Osteocyte (in vitro differentiated cells): ENCODE measurements at regions not wholly inside any gene's neighbourhood (a gene's known extent, or its start where the extent isn't known, plus 50 kb on each side); places are given as distances from the start of the nearest gene placed in this dataset.
A peak's percentile ranks its signal among the peaks of the same experiment; 100 is the strongest.

Experiments
- DNase-seq: peaks from one replicate; pipeline ENCODE4 v3.0.0; 2021; ENCODE audit warnings: mixed read lengths; ENCODE audit not compliant: unreplicated experiment; ENCODE audit errors: extremely low spot score
- H3K27ac Mint-ChIP-seq: one replicate; pipeline ENCODE4 v1.8.0; 2021; ENCODE audit warnings: mild to moderate bottlenecking, mixed read lengths; ENCODE audit not compliant: unreplicated experiment
- H3K27me3 Mint-ChIP-seq: one replicate; pipeline ENCODE4 v1.8.0; 2021; ENCODE audit warnings: mixed read lengths; ENCODE audit not compliant: unreplicated experiment
- H3K36me3 Mint-ChIP-seq: one replicate; pipeline ENCODE4 v1.8.0; 2021; ENCODE audit warnings: mixed read lengths; ENCODE audit not compliant: unreplicated experiment
- H3K4me1 Mint-ChIP-seq: one replicate; pipeline ENCODE4 v1.8.0; 2021; ENCODE audit warnings: mixed read lengths; ENCODE audit not compliant: unreplicated experiment
- H3K4me3 Mint-ChIP-seq: one replicate; pipeline ENCODE4 v1.8.0; 2021; ENCODE audit warnings: mild to moderate bottlenecking, moderate library complexity, mixed read lengths; ENCODE audit not compliant: unreplicated experiment
- H3K9me3 Mint-ChIP-seq: one replicate; pipeline ENCODE4 v1.8.0; 2021; ENCODE audit warnings: mixed read lengths; ENCODE audit not compliant: unreplicated experiment
- CTCF ChIP-seq: fragments of 200-600 bp; sonication (generic); IDR thresholded peaks from 2 replicates; pipeline ENCODE4 v1.5.0; 2021; ENCODE audit warnings: antibody characterized with exemption, mild to moderate bottlenecking, moderate library complexity

GRCh38 chr9:81470864-81471263 lies 218.5 kb downstream of the TLE1 start:
- Mint-ChIP-seq H3K36me3 (peaks cover 2% of the 10 kb centered on the region), H3K4me3 (no peak overlapping the region), H3K4me1 (no peaks in the 10 kb centered on the region), H3K27me3 (peaks cover 6% of the 10 kb centered on the region), H3K27ac (no peak overlapping the region), H3K9me3 (no peaks in the 10 kb centered on the region)
- TF ChIP-seq CTCF, result no peak
- DNase-seq, result no peak

GRCh38 chr9:81468084-81468595 lies 221.2 kb downstream of the TLE1 start:
- Mint-ChIP-seq H3K27ac (no peak overlapping the region), H3K27me3 (peaks cover 4% of the 10 kb centered on the region), H3K4me3 (no peak overlapping the region), H3K36me3 (no peaks in the 10 kb centered on the region), H3K4me1 (peaks cover 3% of the 10 kb centered on the region), H3K9me3 (peaks cover 5% of the 10 kb centered on the region)
- no peak for TF ChIP-seq CTCF
- no peak for DNase-seq

DNA sequence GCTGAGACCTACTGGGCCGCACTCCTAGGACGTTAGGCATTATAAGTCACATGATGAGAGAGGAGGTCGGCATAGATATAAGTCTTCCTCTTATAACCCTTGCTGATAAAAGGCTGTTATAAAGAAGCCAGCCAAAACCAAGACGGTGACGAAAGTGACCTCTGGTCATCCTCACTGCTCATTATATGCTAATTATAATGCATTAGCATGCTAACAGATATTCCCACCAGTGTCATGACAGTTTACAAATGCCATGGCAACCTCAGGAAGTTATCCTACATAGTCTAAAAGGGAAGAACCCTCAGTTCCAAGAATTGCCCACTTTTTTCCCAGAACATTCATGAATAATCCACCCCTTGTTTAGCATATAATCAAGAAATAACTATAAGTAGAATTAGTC lies 222.4 kb downstream of the TLE1 start:
- Mint-ChIP-seq H3K27me3 (peaks cover 4% of the 10 kb centered on the region), H3K27ac (no peak overlapping the region)
- no peak for DNase-seq

GRCh38 chr9:81465468-81466011 lies 223.8 kb downstream of the TLE1 start:
- H3K27ac Mint-ChIP-seq, result no peak overlapping the region
- no peak overlapping the region for H3K4me3 Mint-ChIP-seq

More for the DNA sequence above, 222.4 kb downstream of the TLE1 start:
- no peak for TF ChIP-seq CTCF
- peaks cover 5% of the 10 kb centered on the region for H3K9me3 Mint-ChIP-seq
- H3K36me3 Mint-ChIP-seq, result no peaks in the 10 kb centered on the region
- peaks cover 3% of the 10 kb centered on the region for H3K4me1 Mint-ChIP-seq
- H3K4me3 Mint-ChIP-seq, result no peak overlapping the region

DNA sequence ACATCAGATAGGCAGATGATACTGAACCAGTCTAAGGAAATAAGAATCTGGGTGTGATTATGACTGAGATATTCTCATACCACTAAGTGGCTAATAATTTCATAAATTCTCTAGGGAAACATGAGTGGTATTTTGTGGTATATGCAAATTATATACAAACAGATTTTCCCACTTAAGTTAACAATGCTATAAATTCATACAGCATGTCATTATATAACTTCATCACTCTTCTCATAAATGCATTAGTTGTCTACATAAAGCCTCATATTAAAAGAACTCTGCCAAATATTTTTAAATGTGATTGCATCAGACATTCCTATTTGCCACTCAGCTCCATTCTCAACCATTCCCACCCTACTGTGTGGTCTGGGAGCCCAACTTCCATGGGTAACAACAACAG lies 226.5 kb downstream of the TLE1 start:
- no peak for TF ChIP-seq CTCF
- no peak for DNase-seq
- no peak overlapping the region for H3K4me3 Mint-ChIP-seq
- H3K36me3 Mint-ChIP-seq, result no peaks in the 10 kb centered on the region
- H3K9me3 Mint-ChIP-seq, result peaks cover 5% of the 10 kb centered on the region
- no peak overlapping the region for H3K27ac Mint-ChIP-seq
- H3K27me3 Mint-ChIP-seq, result peaks cover 2% of the 10 kb centered on the region
- H3K4me1 Mint-ChIP-seq, result peaks cover 3% of the 10 kb centered on the region

More at GRCh38 chr9:81465468-81466011, 223.8 kb downstream of the TLE1 start:
- Mint-ChIP-seq H3K27me3 (peaks cover 4% of the 10 kb centered on the region), H3K36me3 (no peaks in the 10 kb centered on the region), H3K9me3 (peaks cover 5% of the 10 kb centered on the region), H3K4me1 (peaks cover 3% of the 10 kb centered on the region)
- TF ChIP-seq CTCF, result peak; percentile 22
- DNase-seq, result no peak
